ENCODE measurements at regions not wholly inside any gene's neighbourhood (a gene's known extent, or its start where the extent isn't known, plus 50 kb on each side); places are given as distances from the start of the nearest gene placed in this dataset.

DNA sequence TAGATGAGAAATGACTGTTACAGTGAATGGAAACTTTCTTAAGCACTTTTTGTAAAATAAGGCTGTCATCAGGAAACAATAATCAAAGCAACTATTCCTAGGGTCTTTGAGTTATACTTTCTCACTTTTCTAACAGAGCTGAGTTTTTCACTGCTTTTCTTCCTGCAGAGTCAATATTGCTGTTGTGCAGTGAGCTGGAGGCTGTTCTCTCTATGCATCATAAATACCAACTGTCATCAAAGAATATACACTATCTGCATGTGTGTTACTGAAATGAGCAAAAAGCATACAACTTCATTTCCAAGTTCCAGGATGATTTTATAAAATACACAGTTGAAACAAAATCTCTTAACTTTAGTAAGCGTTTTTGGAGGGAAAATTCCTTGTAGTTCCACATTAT is 110.4 kb upstream of the CPSF6 start:
- Mint-ChIP-seq H3K4me1 (ENCODE audit: low read depth) (peaks cover 15% of the 10 kb centered on the region), H3K9me3 (ENCODE audit: low read depth) (no peaks in the 10 kb centered on the region), H3K4me3 (ENCODE audit: low read depth) (no peak overlapping the region), H3K27ac (no peak overlapping the region), H3K27me3 (peaks cover 3% of the 10 kb centered on the region), H3K36me3 (ENCODE audit: insufficient read depth) (no peaks in the 10 kb centered on the region)
- no peak for DNase-seq (ENCODE audit: low spot score, unreplicated experiment)
- TF ChIP-seq CTCF (IDR thresholded peaks at IDR 0.05; ENCODE audit: unreplicated experiment), result no peak

- no peak for TF ChIP-seq CTCF (IDR thresholded peaks at IDR 0.05; ENCODE audit: unreplicated experiment)
- no peaks in the 10 kb centered on the region for H3K36me3 Mint-ChIP-seq (ENCODE audit: insufficient read depth)
- H3K4me3 Mint-ChIP-seq (ENCODE audit: low read depth), result no peak overlapping the region
- H3K4me1 Mint-ChIP-seq (ENCODE audit: low read depth), result peaks cover 10% of the 10 kb centered on the region
- H3K27me3 Mint-ChIP-seq, result peaks cover 3% of the 10 kb centered on the region
- no peak overlapping the region for H3K27ac Mint-ChIP-seq
- no peaks in the 10 kb centered on the region for H3K9me3 Mint-ChIP-seq (ENCODE audit: low read depth)
- no peak for DNase-seq (ENCODE audit: low spot score, unreplicated experiment)
Observed at GRCh38 chr12:69129564-69129963, 109.8 kb upstream of the CPSF6 start.

DNA sequence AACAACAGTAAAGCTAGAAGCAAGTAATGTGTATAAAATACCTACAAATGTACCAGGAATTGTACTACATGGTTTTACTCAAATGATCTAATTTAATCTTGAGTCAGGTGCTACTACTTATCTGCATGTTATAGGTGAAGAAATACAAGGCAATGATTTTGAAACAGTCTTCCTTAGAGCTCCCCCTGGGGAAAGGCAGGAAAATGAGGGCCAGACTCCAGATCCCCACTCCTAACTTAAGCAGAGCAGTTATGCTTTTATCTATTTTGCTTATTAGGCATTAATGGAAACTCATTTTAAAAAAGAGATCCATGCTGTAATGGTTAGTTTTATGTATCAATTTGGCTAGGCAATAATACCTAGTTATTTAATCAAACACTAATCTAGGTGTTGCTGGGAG is 109.3 kb upstream of the CPSF6 start:
- TF ChIP-seq CTCF (IDR thresholded peaks at IDR 0.05; ENCODE audit: unreplicated experiment), result no peak
- H3K36me3 Mint-ChIP-seq (ENCODE audit: insufficient read depth), result no peaks in the 10 kb centered on the region
- H3K27me3 Mint-ChIP-seq, result peaks cover 3% of the 10 kb centered on the region
- no peak overlapping the region for H3K27ac Mint-ChIP-seq
- DNase-seq (ENCODE audit: low spot score, unreplicated experiment), result no peak
- H3K4me3 Mint-ChIP-seq (ENCODE audit: low read depth), result no peak overlapping the region
- no peaks in the 10 kb centered on the region for H3K9me3 Mint-ChIP-seq (ENCODE audit: low read depth)
- peaks cover 6% of the 10 kb centered on the region for H3K4me1 Mint-ChIP-seq (ENCODE audit: low read depth)

- no peaks in the 10 kb centered on the region for H3K9me3 Mint-ChIP-seq (ENCODE audit: low read depth)
- H3K4me1 Mint-ChIP-seq (ENCODE audit: low read depth), result peaks cover 4% of the 10 kb centered on the region
- no peaks in the 10 kb centered on the region for H3K36me3 Mint-ChIP-seq (ENCODE audit: insufficient read depth)
- H3K4me3 Mint-ChIP-seq (ENCODE audit: low read depth), result no peak overlapping the region
- H3K27me3 Mint-ChIP-seq, result no peaks in the 10 kb centered on the region
- no peak for TF ChIP-seq CTCF (IDR thresholded peaks at IDR 0.05; ENCODE audit: unreplicated experiment)
- DNase-seq (ENCODE audit: low spot score, unreplicated experiment), result no peak
- H3K27ac Mint-ChIP-seq, result no peak overlapping the region
Observed at GRCh38 chr12:69131077-69131476, 108.3 kb upstream of the CPSF6 start.

- no peak overlapping the region for H3K4me3 Mint-ChIP-seq (ENCODE audit: low read depth)
- no peaks in the 10 kb centered on the region for H3K27me3 Mint-ChIP-seq
- no peaks in the 10 kb centered on the region for H3K4me1 Mint-ChIP-seq (ENCODE audit: low read depth)
- no peak for TF ChIP-seq CTCF (IDR thresholded peaks at IDR 0.05; ENCODE audit: unreplicated experiment)
- peaks cover 3% of the 10 kb centered on the region for H3K36me3 Mint-ChIP-seq (ENCODE audit: insufficient read depth)
- no peak overlapping the region for H3K27ac Mint-ChIP-seq
- H3K9me3 Mint-ChIP-seq (ENCODE audit: low read depth), result peaks cover 29% of the 10 kb centered on the region
- DNase-seq (ENCODE audit: low spot score, unreplicated experiment), result no peak
Observed at GRCh38 chr12:69136931-69137613, 102.3 kb upstream of the CPSF6 start.
